ENCODE measurements at regions not wholly inside any gene's neighbourhood (a gene's known extent, or its start where the extent isn't known, plus 50 kb on each side); places are given as distances from the start of the nearest gene placed in this dataset.

DNA sequence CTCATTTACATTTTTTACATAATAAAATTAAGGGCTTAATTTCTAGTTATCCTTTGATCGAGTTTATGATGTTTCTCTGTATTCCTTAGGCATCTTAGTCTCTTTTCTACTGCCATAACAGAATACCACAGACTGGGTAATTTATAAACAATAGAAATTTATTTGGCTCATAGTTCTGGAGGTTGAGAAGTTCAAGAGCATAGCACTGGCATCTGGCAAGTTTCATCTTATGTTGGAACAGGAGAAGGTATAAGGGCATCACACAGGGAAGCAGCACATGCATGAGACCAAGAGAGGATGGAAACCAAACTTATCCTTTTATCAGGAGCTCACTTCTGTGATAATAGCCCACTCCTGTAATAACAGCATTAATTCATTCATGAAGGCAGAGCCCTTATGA, 284.9 kb upstream of the COX7C start:
- 0% methylated on average over 1 of the region's 1 CpG for WGBS (ENCODE audit: low lambda C conversion rate)
- no peak overlapping the region for H3K9ac ChIP-seq (ENCODE audit: insufficient read depth, low read depth, low read length)
- BruUV-seq (replicated peaks), result no TSS peak
- H3K4me2 ChIP-seq (ENCODE audit: low read depth, low read length), result no peak overlapping the region
- DNase-seq (ENCODE audit: low spot score) (no peak), ATAC-seq (no peak), FAIRE-seq (no peak)
- H4K20me1 ChIP-seq (ENCODE audit: insufficient read depth, low read length), result no peaks in the 10 kb centered on the region
- no peaks in the 10 kb centered on the region for H3K9me3 ChIP-seq (ENCODE audit: low read length)
- H3K4me3 ChIP-seq (replicated peaks in 1 of 3; ENCODE audit: insufficient read depth in 1 of 3, low read depth in 2 of 3, low read length in 3 of 3), result no peak overlapping the region
- H2AFZ ChIP-seq (ENCODE audit: low read length), result no peak overlapping the region
- no peak overlapping the region for H3K27ac ChIP-seq (ENCODE audit: extremely low read length, insufficient read depth, low read length)
- H3K4me1 ChIP-seq (ENCODE audit: insufficient read depth, low read length), result no peaks in the 10 kb centered on the region
- TF ChIP-seq ZNF660 (CRISPR knock-in tag; IDR thresholded peaks at IDR 0.05; ENCODE audit: borderline replicate concordance, low read depth) (no peak), ZNF850 (CRISPR knock-in tag; conservative IDR thresholded peaks at IDR 0.05) (no peak), EZH2 (conservative IDR thresholded peaks at IDR 0.05; ENCODE audit: low read depth, low read length) (no peak), ZFP36L2 (CRISPR knock-in tag; IDR thresholded peaks at IDR 0.05) (no peak), ZNF343 (CRISPR knock-in tag; IDR thresholded peaks at IDR 0.05) (no peak), ZSCAN12 (CRISPR knock-in tag; IDR thresholded peaks at IDR 0.05) (no peak), TEAD2 (CRISPR knock-in tag; IDR thresholded peaks at IDR 0.05) (no peak), ZNF264 (CRISPR knock-in tag; IDR thresholded peaks at IDR 0.05) (no peak), SAP130 (CRISPR knock-in tag; IDR thresholded peaks at IDR 0.05; ENCODE audit: low read depth) (no peak), ZNF605 (CRISPR knock-in tag; IDR thresholded peaks at IDR 0.05) (no peak), SP5 (CRISPR knock-in tag; IDR thresholded peaks at IDR 0.05; ENCODE audit: borderline replicate concordance, low read depth) (no peak), ZNF841 (CRISPR knock-in tag; IDR thresholded peaks at IDR 0.05; ENCODE audit: borderline replicate concordance) (no peak)
- TF ChIP-seq, protein P1, sequence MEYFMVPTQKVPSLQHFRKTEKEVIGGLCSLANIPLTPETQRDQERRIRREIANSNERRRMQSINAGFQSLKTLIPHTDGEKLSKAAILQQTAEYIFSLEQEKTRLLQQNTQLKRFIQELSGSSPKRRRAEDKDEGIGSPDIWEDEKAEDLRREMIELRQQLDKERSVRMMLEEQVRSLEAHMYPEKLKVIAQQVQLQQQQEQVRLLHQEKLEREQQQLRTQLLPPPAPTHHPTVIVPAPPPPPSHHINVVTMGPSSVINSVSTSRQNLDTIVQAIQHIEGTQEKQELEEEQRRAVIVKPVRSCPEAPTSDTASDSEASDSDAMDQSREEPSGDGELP (IDR thresholded peaks at IDR 0.05; ENCODE audit: borderline replicate concordance, low read depth), result no peak
- TF ChIP-seq, protein P2, sequence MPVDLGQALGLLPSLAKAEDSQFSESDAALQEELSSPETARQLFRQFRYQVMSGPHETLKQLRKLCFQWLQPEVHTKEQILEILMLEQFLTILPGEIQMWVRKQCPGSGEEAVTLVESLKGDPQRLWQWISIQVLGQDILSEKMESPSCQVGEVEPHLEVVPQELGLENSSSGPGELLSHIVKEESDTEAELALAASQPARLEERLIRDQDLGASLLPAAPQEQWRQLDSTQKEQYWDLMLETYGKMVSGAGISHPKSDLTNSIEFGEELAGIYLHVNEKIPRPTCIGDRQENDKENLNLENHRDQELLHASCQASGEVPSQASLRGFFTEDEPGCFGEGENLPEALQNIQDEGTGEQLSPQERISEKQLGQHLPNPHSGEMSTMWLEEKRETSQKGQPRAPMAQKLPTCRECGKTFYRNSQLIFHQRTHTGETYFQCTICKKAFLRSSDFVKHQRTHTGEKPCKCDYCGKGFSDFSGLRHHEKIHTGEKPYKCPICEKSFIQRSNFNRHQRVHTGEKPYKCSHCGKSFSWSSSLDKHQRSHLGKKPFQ (CRISPR knock-in tag; IDR thresholded peaks at IDR 0.05; ENCODE audit: insufficient replicate concordance), result no peak
- intact Hi-C loops (cut with micrococcal nuclease; ENCODE audit: unreplicated experiment) (no loop called here), in situ Hi-C loops (cut with HindIII; ENCODE audit: extremely low pct_ligation_motif_present, low pct_unique_long_range_greater_than_20kb) (no loop called here)
- H3K36me3 ChIP-seq (replicated peaks in 1 of 2; ENCODE audit: control insufficient read depth in 1 of 2, insufficient read depth in 2 of 2, low read length in 2 of 2), result no peaks in the 10 kb centered on the region
- H3K79me2 ChIP-seq (ENCODE audit: insufficient read depth, low read length), result no peaks in the 10 kb centered on the region
- 0 out of 5 replicates have a peak, but pooled peaks cover 0 to 2% of the 10 kb centered on the region in 2 experiments for H3K27me3 ChIP-seq (ENCODE audit: control insufficient read depth in 1 of 2, insufficient read depth in 2 of 2, low read length in 2 of 2)
- ChIA-PET CTCF (ENCODE audit: low intra/inter-chr PET ratio, low total read pairs) (no interaction called here), POLR2A (no interaction called here)

Data from HepG2 (cell line).